Esophagus squamous epithelium (tissue), 4 donors: ENCODE measurements at regions not wholly inside any gene's neighbourhood (a gene's known extent, or its start where the extent isn't known, plus 50 kb on each side); places are given as distances from the start of the nearest gene placed in this dataset.

ENCODE experiments used
- CTCF ChIP-seq, 6 experiments: fragments of 450-650 bp in 4 of 6; fragments of 200-600 bp in 2 of 6; sonication (generic) in 2 of 6; IDR thresholded peaks; one replicate each; pipeline ENCODE4 v1.5.1; 2016 to 2019; ENCODE audit warnings: antibody characterized with exemption in 6 of 6, mild to moderate bottlenecking in 4 of 6, moderate library complexity in 4 of 6
- POLR2A ChIP-seq, 4 donors: fragments of 450-650 bp; IDR thresholded peaks; one replicate each; pipeline ENCODE4 v1.6.1; 2017; ENCODE audit warnings: antibody characterized with exemption in 4 of 4, mild to moderate bottlenecking in 4 of 4, moderate library complexity in 3 of 4

- TF ChIP-seq CTCF (IDR thresholded peaks at IDR 0.05) = no peak
- no peak for TF ChIP-seq POLR2A (IDR thresholded peaks at IDR 0.05)
These were observed 285.6 kb upstream of the TPM1 start for GRCh38 chr15:62756995-62757360.
